ENCODE measurements at regions not wholly inside any gene's neighbourhood (a gene's known extent, or its start where the extent isn't known, plus 50 kb on each side); places are given as distances from the start of the nearest gene placed in this dataset.
A peak's percentile ranks its signal among the peaks of the same experiment; 100 is the strongest.

DNA sequence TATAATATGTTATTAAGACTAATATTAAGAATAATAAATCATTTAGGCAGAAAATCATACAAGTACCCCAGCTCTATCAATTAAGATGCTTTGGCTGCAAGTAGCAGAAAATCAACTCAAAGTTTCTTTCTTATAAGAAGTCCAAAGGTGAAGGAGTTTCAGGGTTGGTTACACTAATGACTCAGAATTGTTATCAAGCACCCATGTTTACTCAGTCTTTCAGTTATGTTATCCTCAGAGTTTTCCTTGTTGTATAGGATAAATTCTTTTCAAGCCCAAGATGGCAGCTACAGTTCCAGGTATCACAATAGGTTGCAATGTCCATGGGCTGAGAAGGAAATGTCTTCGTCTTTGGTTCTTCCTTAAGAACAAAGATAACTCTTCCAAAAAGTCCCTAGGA is 163.6 kb downstream of the TNFSF18 start:
- DNase-seq (ENCODE audit: low spot score) = no peak

DNA sequence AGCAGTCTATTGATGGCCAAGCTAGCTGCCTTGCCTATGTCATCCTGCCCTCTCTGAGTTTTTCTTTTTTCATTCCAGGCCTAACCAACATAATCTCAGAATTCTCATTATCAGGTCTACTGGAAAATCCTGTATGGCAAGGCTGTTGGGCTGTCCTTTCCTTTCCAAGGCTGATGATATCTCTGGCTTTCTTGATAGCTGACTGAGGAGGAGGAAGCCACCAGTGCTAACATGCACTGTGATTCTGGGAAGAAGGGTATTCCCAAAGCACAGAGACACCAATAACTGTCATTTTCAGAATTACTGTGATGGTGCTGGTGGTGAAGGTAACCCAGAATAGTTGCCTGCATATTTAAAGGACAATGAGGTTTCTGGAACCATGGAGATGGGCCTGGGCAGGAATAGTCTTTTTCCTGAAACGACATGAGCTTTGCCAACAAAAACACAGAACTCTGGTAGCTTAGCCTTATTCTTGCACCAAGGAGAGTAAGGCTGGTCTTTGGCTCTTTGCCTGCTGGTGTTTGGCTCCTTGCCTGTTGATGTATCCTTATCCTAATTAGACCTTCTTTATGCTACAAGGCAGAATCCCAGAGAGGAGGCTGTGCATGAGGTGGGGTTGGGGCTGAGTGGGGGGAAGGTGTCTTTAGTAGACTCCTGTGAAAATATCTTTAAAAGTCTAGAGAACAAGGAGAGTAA is 157.4 kb downstream of the TNFSF18 start:
- peak; percentile 38 for DNase-seq (ENCODE audit: low spot score)

DNA sequence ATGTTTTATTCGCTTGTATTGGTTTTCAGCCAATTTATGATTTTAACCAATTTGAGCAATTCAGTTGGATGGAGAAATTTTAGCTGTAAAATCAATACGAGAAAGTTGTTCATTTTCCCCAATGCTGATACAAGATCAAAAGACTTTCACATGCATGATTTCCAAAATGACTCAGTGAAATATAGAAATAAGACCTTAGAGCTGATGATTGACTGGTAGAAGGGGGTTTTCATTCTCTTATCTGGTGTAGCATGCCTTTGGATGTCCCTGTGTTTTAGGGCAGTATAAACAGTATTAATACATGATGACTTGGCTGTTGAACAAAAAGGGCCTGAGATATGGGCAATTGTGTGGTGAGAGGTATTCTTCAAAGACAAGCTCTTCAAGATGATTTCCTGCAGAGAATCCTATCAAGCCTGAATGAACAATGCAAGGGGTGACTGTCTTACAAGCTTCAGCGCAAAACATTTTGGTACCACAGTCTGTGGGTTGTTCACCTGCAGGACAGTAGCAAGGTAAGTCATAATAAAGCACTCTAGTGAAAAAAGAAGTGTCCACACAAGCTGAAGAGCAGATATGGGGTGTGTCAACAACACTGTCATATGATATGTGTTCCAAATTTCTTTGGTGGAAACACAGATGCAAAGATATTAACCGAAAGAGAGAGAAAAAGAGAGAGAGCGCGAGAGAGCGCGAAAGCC is 156.2 kb downstream of the TNFSF18 start:
- peak; percentile 44 for DNase-seq (ENCODE audit: low spot score)

DNA sequence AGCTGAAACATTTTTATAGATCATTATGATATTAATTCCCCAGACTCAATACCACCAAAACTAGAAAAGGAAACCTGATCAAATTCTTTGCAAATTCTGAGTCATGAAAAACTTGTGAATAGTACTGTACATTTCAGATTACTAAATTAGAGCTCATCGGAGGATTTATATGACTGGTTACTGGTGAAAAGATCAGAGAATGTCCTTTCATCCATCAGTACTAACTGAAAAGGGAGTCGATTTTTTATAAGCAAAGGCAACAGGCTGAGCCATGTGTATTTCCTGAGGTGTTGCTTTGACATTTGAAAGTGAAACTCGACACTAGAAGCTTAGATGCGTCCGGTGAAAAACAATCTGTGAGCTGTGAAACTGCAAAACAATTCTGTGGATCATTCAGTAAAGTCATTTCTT is 155.7 kb downstream of the TNFSF18 start:
- DNase-seq (ENCODE audit: low spot score) = peak; percentile 81

DNA sequence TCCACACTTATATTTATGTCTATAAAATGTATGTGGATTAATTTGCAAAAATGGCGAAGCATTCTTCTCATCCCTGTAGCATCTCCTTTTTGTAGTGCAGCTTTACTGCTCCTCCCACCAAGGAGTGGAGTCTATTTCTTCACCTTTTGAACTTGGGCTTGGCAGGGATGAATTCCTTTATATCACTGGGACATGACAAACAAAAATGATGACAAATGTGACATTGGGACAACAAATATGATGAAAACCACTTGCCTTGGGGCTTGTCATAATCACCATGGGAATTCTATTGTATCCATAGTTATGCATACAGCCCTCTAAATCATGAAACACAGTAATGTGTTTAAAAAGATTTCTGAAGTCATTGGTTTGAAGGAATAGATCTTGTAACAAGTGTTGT is 155.0 kb downstream of the TNFSF18 start:
- DNase-seq (ENCODE audit: low spot score) = no peak

DNA sequence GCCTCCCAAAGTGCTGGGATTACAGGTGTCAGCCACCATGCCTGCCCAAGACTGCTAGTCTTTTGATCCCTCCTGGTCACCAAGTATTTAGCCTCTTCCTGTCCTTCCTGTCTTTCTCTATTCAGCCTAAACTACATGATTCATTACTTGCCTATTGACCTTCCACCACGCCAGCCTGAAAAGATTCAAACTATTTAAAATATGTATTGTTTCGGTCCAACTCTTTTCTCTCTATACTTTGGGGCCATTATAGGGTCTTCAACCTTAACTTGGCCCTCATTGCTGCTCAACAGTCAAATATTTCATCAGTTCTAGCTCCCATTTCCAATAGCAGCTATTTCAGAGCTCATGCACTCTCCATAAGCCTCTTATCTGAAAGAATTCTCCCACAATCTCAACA is 153.0 kb downstream of the TNFSF18 start:
- DNase-seq (ENCODE audit: low spot score) = no peak

DNA sequence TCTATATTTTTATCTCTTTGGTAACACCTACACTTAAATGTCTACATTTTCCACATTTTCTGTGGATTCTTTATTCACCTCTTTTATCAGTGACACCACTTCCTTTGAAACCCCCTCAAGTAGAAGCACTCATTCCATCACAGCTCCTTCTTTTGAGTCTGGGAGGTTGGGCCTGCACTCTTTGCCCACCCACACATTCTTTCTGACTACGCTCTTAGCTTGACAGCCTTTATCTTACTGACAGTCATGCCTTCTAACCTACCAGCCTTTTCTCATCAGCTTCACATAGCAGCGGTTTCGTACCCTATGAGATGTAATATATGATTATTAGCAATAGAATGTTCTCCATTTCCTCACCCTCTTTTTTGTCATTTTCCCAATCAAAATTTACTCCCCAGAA is 151.9 kb downstream of the TNFSF18 start:
- DNase-seq (ENCODE audit: low spot score) = no peak

DNA sequence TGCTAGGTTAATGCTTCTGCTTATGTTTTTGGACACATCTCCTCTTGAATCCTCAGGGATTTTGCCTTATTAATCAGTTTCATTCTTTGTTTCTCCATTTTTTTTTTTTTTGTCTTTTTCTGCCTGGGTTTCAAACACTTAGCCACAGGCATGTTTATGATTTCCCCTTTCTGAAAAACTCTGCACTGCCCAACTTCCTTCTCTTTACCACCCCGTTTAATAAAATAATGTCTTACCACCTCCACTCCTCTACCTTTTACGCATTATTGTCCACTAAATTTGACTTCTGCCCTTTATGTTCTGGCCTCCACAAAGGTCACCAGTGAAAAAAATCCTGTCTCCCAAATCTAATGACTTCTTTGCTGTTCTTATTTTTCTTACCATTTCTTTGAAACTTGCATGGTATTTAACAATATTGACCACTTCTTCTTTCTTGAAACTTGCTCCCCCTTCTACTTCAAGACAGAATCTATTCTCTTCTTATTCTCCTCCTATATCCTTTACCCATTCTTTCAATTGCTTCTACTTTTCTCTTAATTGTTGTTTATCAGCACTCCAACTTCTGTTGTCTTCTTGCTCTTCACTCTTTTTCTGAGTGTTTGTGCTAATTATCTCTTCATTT is 150.3 kb downstream of the TNFSF18 start:
- no peak for DNase-seq (ENCODE audit: low spot score)

DNA sequence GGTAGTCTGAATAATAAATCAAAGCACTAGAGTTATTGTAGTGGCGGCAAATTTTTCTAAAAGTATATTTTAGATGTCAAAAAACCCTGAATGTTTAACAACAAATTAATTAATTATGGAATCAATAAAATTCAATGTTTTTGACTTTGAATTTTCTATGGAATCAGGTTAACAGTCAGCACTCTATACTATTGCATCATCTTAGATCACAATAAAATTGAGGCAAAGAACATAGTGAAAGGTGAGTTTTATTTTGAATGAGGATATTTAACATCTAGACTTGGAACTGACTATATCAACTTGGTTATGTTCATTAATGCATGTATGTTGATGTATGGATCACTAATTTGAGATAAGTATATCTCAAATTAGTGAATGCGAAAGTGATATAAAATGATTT is 148.5 kb downstream of the TNFSF18 start:
- DNase-seq (ENCODE audit: low spot score) = no peak

DNA sequence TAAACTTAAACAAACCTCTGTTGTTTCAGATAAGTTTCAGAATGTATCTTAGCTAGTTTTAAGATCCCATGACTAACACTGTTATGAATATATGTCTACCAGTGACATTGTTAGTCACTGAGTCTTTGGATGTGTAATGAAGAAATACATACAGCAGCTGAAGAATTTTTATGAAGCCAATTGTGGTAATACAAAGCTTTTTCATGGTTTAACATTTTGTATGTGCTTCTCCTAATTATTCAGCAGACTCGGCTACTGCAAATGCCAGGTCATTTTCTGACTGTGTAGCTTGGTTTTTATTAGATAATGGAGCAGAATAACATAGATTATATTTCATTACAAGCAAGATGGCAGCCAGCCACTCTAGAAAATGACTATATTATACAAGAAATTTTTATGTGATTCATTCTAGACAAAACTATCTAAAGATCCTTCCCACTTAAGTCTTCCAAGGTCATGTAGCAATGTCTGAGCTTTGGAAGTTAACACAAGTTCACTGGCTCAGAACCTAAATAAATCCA is 147.8 kb downstream of the TNFSF18 start:
- no peak for DNase-seq (ENCODE audit: low spot score)

DNA sequence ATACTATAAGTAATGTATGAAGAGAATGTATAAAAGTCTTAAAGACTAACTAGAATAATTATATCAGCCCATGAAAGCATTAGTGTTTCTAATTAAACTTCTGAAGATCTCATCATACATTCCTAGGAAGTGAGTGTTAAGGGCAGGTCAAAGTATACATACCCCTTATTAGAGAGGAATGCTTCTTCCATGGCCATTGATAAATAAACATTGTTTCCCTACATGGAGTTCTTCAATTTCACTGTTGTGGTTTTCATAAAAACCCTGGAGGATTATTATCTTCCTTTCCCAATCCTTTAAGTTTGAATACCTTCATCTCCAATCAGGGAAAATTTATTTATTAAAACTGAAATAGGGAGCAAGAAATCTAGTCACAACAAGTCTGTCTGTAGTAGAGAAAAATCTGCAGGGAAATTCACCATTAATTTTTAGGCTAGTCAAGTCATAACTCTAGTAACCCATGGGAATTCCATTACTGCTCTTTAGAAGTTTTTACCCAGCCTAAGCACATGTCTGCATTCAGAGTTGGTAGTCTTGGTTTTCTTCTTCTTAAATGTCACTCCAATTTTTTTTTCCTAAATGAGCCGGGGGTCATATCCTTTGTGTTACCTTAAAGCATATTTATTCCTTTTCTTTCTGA is 147.0 kb downstream of the TNFSF18 start:
- DNase-seq (ENCODE audit: low spot score) = no peak

DNA sequence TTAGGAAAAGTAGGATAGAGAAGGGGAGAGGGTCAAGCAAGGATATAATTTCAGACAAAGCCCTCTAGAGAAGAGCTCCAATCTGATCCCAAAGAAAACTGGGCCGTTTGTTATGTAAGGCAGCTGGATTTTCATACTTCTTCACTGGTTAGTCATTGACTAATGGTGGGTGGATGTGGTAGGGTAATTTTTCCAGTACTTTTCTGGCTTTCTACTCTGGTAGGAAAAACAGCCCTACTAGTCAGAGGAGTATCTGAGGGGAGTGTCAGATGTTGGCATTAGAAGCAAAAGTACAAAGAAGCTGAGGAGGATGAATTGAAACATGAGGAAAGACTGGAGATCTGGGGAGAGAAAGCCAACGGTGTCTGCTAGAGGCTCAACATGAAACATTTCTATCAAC is 145.3 kb downstream of the TNFSF18 start:
- DNase-seq (ENCODE audit: low spot score) = no peak

DNA sequence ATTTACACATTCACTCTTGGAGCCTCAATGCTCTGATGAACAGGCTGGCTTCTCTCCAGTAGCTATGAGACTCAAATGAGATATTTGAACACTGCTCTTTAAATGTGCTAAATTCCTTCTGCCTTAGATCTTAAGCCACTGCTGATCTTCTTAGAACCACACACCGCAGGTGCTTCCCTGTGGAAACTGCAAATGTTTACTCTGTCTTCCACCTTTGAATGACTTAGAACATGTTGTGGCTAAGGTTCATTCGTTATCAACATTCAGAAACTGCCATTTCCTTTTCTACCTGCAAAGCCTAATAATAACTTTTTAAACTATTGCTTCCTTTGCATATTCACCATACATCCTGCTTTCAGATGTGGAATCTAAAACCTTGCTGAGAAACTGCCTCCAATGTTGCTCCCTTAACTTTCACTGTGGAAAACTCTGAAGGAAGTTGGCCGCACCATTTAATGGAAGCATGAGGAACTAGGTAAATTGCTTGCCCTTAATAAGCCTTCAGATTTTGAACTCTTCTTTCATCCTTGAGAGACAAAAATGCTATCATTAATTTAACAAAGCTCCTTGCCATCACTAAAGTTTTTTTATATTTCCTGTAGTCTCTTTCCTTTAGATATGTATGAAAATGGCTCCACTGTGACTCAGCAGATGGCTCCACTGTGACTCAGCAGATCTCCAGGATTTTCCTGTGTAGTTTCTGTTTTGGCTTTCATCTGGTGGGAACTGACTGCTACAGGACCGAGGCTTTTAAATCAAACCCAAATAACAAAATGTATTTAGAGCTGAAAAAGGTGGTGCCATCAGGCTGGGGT is 143.8 kb downstream of the TNFSF18 start:
- DNase-seq (ENCODE audit: low spot score) = no peak

DNA sequence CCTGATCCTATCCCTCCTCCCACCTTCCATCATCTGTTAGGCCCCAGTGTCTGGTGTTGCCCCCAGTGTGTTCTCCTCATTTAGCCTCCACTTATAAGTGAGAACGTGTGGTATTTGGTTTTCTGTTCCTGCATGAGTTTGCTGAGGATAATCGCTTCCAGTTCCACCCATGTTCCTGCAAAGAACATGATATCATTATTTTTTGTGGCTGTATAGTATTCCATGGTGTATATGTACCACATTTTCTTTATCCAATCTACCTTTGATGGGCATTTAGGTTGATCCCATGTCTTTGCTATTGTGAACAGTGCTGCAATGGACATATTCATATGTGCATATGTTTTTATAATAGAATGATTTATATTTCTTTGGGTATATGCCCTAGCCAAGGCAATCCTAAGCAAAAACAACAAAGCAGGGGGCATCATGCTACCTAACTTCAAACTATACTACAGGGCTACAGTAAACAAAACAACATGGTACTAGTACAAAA is 142.9 kb downstream of the TNFSF18 start:
- no peak for DNase-seq (ENCODE audit: low spot score)

DNA sequence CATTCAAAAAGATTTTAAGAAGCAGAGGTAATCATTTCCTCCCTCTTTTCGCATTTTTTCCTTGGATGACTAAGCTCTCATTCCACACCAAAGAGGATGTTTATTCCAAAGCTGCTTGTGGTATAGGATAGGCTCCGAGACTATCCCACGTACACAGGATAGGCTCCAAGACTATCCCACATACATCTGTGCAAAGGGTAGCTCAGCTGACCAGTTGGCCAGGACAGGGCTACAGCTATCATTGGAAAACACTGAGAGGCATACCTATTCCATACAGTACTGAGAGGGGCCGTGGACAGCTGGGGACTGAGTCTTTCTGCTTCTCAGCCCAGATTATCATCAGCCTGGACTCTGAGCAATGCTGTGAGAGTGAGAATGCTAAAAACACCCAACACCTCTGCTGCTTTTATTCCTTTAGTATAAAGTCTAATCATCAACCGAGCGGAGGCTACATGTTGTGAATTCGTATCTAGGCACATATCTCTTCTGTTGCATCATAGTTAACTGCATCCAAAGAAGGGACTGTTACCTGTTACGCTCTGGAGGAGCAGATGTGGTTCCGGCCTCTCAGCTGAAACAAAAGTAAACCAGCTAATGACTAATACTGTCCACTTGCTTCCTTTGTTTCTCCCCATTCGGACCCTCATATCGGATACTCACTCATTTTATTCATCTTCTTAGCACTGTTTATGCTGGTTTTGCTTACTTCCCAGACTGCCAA is 141.0 kb downstream of the TNFSF18 start:
- no peak for DNase-seq (ENCODE audit: low spot score)

DNA sequence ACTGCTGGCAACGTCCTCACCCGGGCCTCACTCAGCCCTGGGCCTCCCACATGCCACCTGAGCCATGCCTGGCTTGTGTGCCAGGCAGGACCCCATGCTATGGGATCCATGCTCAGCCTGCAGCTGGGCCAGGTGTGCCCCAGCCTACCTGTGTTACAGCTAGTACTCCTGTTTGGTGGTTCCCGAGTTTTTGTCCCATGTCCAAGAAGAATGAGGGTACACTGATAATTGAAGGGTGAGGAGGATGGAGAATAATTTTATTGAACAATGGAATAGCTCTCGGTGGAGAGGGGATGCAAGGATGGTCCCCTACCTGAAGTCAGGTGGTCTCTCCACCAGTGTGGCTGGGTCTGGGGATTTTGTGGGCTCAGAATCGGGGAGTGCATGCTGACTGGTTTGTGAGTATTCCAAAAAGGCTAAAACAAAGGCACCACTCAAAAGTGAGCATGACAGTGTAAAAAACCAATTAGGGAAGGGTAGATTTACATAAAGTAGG is 137.9 kb downstream of the TNFSF18 start:
- DNase-seq (ENCODE audit: low spot score) = no peak

DNA sequence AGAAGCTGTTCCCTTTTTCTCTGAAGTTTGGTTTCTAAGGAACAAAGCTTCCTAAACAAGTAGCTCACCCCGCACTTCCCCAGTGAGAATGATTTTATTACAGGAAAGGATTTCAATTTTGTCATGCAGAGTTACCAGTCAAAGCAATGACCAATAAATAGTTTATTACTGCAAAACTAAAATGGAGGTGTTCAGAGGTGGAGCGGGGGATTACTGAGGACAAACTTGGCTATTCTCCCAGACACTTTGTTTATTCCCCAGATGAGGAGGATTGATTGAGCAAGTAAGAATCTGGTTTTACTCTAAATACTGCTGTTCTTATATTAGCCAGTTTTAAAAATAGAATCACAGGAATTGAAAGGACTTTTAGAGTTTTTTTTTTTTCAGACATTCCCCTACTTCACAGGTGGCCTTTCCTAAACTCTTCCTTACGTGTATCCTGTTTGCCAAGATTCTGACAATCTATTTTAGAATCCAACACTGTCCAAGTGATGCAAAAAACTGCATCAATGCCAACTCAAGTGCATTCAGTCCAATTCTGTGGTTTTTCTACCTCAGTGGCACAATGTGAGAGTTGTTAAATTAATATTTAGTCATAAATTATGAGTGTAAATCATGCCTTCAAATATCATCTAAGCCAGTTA is 136.1 kb downstream of the TNFSF18 start:
- no peak for DNase-seq (ENCODE audit: low spot score)

DNA sequence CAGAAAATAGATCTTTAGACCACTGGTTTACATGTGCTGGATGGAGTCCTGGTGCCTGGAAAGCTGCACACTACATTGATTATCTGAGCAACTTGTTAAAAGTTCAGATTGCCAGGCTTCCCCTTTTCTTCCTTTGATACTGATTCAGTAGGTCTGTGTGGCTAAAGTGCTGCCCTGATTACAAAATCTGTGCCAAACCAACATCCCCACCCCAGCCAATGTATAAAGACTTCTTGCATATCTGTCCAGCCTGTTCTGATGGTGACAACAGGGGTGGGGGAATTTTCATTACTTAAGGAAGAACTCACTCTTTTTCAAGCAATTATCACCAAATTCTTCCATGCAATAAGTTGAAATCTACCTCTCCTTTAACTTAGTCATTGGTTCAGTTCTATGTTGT is 135.5 kb downstream of the TNFSF18 start:
- no peak for DNase-seq (ENCODE audit: low spot score)

DNA sequence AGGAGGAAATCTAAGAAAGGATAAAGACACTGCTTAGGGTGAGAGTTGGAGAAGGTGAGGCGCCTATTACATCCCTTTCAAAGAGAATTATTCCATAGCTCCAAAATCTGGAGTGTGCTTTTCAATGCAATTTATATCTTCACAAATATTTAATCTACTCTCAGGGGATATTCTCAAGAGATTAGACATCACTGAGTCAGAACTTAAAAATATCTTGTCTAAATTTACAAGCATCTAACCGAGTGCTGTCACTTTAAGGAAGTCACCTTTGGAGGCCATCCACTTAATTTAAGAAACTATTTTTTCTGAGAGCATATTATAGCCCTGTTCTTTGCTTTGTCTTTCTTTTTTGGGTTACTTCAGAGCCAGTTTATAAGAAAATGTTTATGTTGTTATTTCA is 134.6 kb downstream of the TNFSF18 start:
- no peak for DNase-seq (ENCODE audit: low spot score)

DNA sequence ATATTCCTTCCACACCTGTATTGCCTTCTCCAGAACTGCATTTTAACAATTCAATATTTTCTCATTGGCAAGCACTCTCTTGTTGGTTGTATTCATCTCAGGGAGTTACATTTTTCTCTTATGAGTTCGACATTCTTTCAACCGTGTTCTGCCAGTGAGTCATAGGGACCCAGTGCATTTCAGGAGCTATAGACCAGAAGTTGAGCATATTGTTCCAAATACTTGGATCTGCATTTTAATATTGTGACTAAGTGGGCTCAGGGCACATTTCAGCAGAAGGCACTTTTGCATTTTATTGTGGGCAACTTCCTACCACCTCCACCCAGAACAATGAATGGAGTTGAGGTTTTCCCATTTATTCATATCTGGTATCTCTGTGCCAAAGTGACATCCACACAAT is 132.8 kb downstream of the TNFSF18 start:
- DNase-seq (ENCODE audit: low spot score) = no peak

All from activated CD4-positive, alpha-beta T cell treated with anti-CD3 and anti-CD28 coated beads, Interleukin-2, Interleukin-4, amounts not matched to agents 100 ng/mL and 50 ng/mL, durations not matched to agents 16 hours and 8 hours (primary cell).